ENCODE measurements at regions not wholly inside any gene's neighbourhood (a gene's known extent, or its start where the extent isn't known, plus 50 kb on each side); places are given as distances from the start of the nearest gene placed in this dataset.
A peak's percentile ranks its signal among the peaks of the same experiment; 100 is the strongest.

DNA sequence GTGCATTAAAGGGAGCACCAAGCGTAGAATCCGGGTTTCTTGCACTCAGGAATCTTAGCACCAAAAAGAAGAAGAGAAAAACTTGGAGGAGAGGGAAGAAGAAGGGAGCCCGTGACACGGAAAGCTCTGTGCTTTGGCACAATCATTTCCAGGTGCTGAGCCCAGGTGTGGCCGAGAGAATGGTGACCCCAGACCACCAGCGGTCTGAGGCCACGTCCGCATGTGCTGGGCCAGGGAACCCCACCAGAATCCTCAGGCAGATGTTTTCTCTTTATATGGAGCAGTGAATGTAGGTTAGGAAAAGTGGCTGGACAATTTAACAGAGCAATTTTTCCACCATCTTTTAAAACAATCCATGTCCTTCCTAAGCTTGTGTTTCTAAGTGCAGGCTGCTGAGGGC, 520.9 kb downstream of the EPHA4 start:
- no peaks in the 10 kb centered on the region for H3K9me2 ChIP-seq (ENCODE audit: insufficient read depth)
- H3K4me2 ChIP-seq (ENCODE audit: unreplicated experiment): no peak overlapping the region
- no peaks in the 10 kb centered on the region for H3F3A ChIP-seq (ENCODE audit: insufficient read depth)
- no peaks in the 10 kb centered on the region for H3K4me1 ChIP-seq (ENCODE audit: insufficient read depth)
- 51 to 60% methylated on average over 8 of the region's 8 CpGs for WGBS, 2 experiments (ENCODE audit: low coverage in 1 of 2, low lambda C conversion rate in 2 of 2, missing lambda C conversion rate in 2 of 2)
- no peak overlapping the region for H3K27ac ChIP-seq
- in situ Hi-C loops (cut with MboI): no loop called here
- H3K9ac ChIP-seq: no peak overlapping the region
- DNase-seq: no peak
- H3K27me3 ChIP-seq (replicated peaks; ENCODE audit: insufficient read depth): no peaks in the 10 kb centered on the region; the same call in 1 of the 2 replicates
- TF ChIP-seq EZH2 (IDR thresholded peaks at IDR 0.05; ENCODE audit: insufficient read depth, poor library complexity, severe bottlenecking): no peak
- TF ChIP-seq EZH2phosphoT487 (IDR thresholded peaks at IDR 0.05; ENCODE audit: insufficient read depth, low read depth): no peak
- no peaks in the 10 kb centered on the region for H3K36me3 ChIP-seq (ENCODE audit: low read depth)
- H4K20me1 ChIP-seq (ENCODE audit: insufficient read depth): no peaks in the 10 kb centered on the region
- H2AFZ ChIP-seq: no peak overlapping the region
- no peaks in the 10 kb centered on the region for H3K9me3 ChIP-seq (ENCODE audit: low read depth)
- H3K79me2 ChIP-seq (ENCODE audit: insufficient read depth): no peaks in the 10 kb centered on the region
- no peak overlapping the region for H3K4me3 ChIP-seq

DNA sequence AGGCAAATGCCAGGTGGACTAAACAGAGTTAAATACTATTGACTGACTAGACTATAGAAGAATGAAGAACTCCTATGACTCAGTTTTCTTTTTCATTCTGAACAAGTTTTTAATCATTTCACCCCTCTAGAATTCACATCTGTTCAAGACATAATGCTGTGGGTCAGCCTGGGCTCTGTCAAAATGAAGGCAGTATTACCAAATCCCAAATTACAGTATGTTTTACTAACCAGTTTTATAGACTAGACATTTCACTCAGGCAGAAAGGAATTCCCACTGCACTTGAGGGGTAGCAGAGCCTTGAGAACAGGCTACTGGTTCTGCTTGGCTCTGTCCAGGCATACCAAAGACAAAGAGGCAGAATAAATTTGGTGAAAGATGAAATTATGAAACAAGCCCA, 511.7 kb downstream of the EPHA4 start:
- H3K9me2 ChIP-seq (ENCODE audit: insufficient read depth): 0 out of 2 replicates have a peak, but pooled peaks cover 3% of the 10 kb centered on the region
- H3F3A ChIP-seq (ENCODE audit: insufficient read depth): peaks cover 7% of the 10 kb centered on the region; the same call in 1 of the 2 replicates
- no peak for TF ChIP-seq EZH2phosphoT487 (IDR thresholded peaks at IDR 0.05; ENCODE audit: insufficient read depth, low read depth)
- TF ChIP-seq EZH2 (IDR thresholded peaks at IDR 0.05; ENCODE audit: insufficient read depth, poor library complexity, severe bottlenecking): no peak

DNA sequence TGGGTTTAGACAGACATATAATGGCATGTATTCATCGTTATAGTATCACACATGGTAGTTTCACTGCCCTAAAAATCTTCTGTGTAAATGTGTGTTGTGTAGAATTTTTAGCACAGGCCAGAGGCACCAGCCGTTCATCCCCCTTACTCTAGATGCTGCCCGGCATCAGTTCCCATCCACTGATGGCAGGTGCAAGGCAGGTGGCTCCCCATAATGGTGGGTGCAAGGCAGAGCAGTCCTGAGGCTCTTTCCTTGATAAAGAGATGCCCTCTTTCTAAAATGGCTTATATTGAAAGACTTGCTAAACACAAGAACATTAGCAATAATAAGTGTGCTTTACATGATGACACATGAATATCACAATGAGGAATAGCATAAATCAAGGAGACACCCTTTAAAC, 508.5 kb downstream of the EPHA4 start:
- H3K27me3 ChIP-seq (replicated peaks; ENCODE audit: insufficient read depth): no peaks in the 10 kb centered on the region
- WGBS, 2 experiments (ENCODE audit: low coverage in 1 of 2, low lambda C conversion rate in 2 of 2, missing lambda C conversion rate in 2 of 2): 60 to 64% methylated on average over 3 of the region's 3 CpGs
- in situ Hi-C loops (cut with MboI): no loop called here
- no peak overlapping the region for H3K4me3 ChIP-seq
- H3K4me1 ChIP-seq (ENCODE audit: insufficient read depth): peaks cover 10% of the 10 kb centered on the region
- H3K4me2 ChIP-seq (ENCODE audit: unreplicated experiment): no peak overlapping the region
- peaks cover 7% of the 10 kb centered on the region; the same call in 1 of the 2 replicates for H3F3A ChIP-seq (ENCODE audit: insufficient read depth)
- no peaks in the 10 kb centered on the region for H3K79me2 ChIP-seq (ENCODE audit: insufficient read depth)
- H4K20me1 ChIP-seq (ENCODE audit: insufficient read depth): no peaks in the 10 kb centered on the region
- H3K9me3 ChIP-seq (ENCODE audit: low read depth): no peaks in the 10 kb centered on the region
- H3K36me3 ChIP-seq (ENCODE audit: low read depth): no peaks in the 10 kb centered on the region
- H2AFZ ChIP-seq: no peak overlapping the region
- H3K9me2 ChIP-seq (ENCODE audit: insufficient read depth): 0 out of 2 replicates have a peak, but pooled peaks cover 3% of the 10 kb centered on the region
- H3K9ac ChIP-seq: no peak overlapping the region
- H3K27ac ChIP-seq: no peak overlapping the region
- no peak for DNase-seq
- TF ChIP-seq EZH2phosphoT487 (IDR thresholded peaks at IDR 0.05; ENCODE audit: insufficient read depth, low read depth) (no peak), EZH2 (IDR thresholded peaks at IDR 0.05; ENCODE audit: insufficient read depth, poor library complexity, severe bottlenecking) (no peak)

More for the DNA sequence above, 511.7 kb downstream of the EPHA4 start:
- H3K27me3 ChIP-seq (replicated peaks; ENCODE audit: insufficient read depth): no peaks in the 10 kb centered on the region
- H3K79me2 ChIP-seq (ENCODE audit: insufficient read depth): no peaks in the 10 kb centered on the region
- peak; percentile 54 for DNase-seq
- no peak overlapping the region for H3K4me3 ChIP-seq
- peak overlapping the region; percentile 27 for H3K4me2 ChIP-seq (ENCODE audit: unreplicated experiment)
- no peaks in the 10 kb centered on the region for H4K20me1 ChIP-seq (ENCODE audit: insufficient read depth)
- no peaks in the 10 kb centered on the region for H3K9me3 ChIP-seq (ENCODE audit: low read depth)
- no peak overlapping the region for H3K9ac ChIP-seq
- H3K4me1 ChIP-seq (ENCODE audit: insufficient read depth): peaks cover 10% of the 10 kb centered on the region
- no peak overlapping the region for H3K27ac ChIP-seq
- H3K36me3 ChIP-seq (ENCODE audit: low read depth): no peaks in the 10 kb centered on the region
- in situ Hi-C loops (cut with MboI): no loop called here
- H2AFZ ChIP-seq: peak overlapping the region; percentile 15; the same call in 1 of the 2 replicates

DNA sequence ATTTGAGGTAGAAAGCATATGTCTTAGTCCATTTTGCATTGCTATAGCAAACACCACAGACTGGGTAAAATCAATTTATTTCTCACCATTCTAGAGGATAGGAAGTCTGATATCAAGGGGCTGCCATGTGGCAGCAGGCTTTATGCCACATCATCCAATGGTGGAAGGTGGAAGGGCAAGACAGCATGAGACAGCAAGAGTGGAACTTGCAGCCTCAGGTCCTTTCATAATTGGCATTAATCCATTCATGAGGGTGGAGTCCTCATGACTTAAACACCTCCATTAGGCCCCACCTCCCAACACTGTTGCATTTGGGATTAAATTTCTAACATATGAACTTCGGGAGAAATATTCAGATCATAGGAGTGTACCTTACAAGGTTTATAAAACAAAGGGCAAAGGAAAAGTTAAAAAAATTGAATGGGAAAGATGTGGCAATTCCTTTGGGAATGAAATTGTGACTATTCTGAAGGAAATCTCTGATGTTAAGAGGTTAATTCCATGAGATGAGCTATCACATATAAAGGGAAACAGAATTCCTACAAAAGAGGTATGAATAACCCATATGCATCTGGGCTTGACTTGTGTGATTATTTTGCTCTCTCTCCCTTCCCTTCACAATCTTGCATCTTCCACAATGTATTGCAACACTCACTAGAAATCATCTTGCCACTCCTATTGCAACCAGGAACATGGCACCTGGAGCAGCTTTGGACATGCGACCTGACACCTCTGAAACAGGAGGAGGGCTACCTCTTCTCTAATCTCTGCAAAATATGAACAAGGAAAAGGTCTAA, 507.8 kb downstream of the EPHA4 start:
- no peak overlapping the region for H3K4me3 ChIP-seq
- DNase-seq: no peak
- no peak overlapping the region for H3K9ac ChIP-seq
- no peaks in the 10 kb centered on the region for H3K27me3 ChIP-seq (replicated peaks; ENCODE audit: insufficient read depth)
- peaks cover 10% of the 10 kb centered on the region for H3K4me1 ChIP-seq (ENCODE audit: insufficient read depth)
- H3K36me3 ChIP-seq (ENCODE audit: low read depth): no peaks in the 10 kb centered on the region
- whole genome bisulfite sequencing, 2 experiments (ENCODE audit: low coverage in 1 of 2, low lambda C conversion rate in 2 of 2, missing lambda C conversion rate in 2 of 2): 40 to 50% methylated on average over 2 of the region's 2 CpGs
- 0 out of 2 replicates have a peak, but pooled peaks cover 3% of the 10 kb centered on the region for H3K9me2 ChIP-seq (ENCODE audit: insufficient read depth)
- TF ChIP-seq EZH2 (IDR thresholded peaks at IDR 0.05; ENCODE audit: insufficient read depth, poor library complexity, severe bottlenecking) (no peak), EZH2phosphoT487 (IDR thresholded peaks at IDR 0.05; ENCODE audit: insufficient read depth, low read depth) (no peak)
- H4K20me1 ChIP-seq (ENCODE audit: insufficient read depth): no peaks in the 10 kb centered on the region
- no peaks in the 10 kb centered on the region for H3K9me3 ChIP-seq (ENCODE audit: low read depth)
- no peak overlapping the region for H3K27ac ChIP-seq
- no peak overlapping the region for H2AFZ ChIP-seq
- in situ Hi-C loops (cut with MboI): no loop called here
- no peaks in the 10 kb centered on the region for H3K79me2 ChIP-seq (ENCODE audit: insufficient read depth)
- no peak overlapping the region for H3K4me2 ChIP-seq (ENCODE audit: unreplicated experiment)
- peaks cover 7% of the 10 kb centered on the region; the same call in 1 of the 2 replicates for H3F3A ChIP-seq (ENCODE audit: insufficient read depth)
